Mesendoderm (in vitro differentiated cells): ENCODE measurements at regions not wholly inside any gene's neighbourhood (a gene's known extent, or its start where the extent isn't known, plus 50 kb on each side); places are given as distances from the start of the nearest gene placed in this dataset.

Experiments
- DNase-seq: peaks from one replicate; pipeline ENCODE4 v3.0.0; 2013
- H2AK5ac ChIP-seq: 2 replicates; pipeline ENCODE4 v1.6.1; 2013; ENCODE audit warnings: low read length, inconsistent platforms
- H2BK120ac ChIP-seq: 2 replicates; pipeline ENCODE4 v1.6.1; 2013; ENCODE audit warnings: low read depth, mild to moderate bottlenecking, low read length, moderate library complexity, mixed read lengths
- H2BK15ac ChIP-seq: replicated peaks from 2 replicates; pipeline ENCODE4 v1.6.1; 2013; ENCODE audit warnings: low read depth, mild to moderate bottlenecking, moderate library complexity
- H2BK5ac ChIP-seq: 2 replicates; pipeline ENCODE4 v1.6.1; 2013; ENCODE audit warnings: low read length, inconsistent platforms
- H3K18ac ChIP-seq: 2 replicates; pipeline ENCODE4 v1.6.1; 2013; ENCODE audit warnings: mild to moderate bottlenecking, low read length, mixed read lengths
- H3K23ac ChIP-seq: one replicate; pipeline ENCODE4 v1.6.1; 2013; ENCODE audit warnings: low read length
- H3K27ac ChIP-seq: 2 replicates; pipeline ENCODE4 v1.5.1; 2013; ENCODE audit warnings: low read depth, mild to moderate bottlenecking, inconsistent platforms, low read length, moderate library complexity
- H3K27me3 ChIP-seq: 2 replicates; pipeline ENCODE4 v1.6.1; 2013; ENCODE audit warnings: low read length, control low read depth, mild to moderate bottlenecking, inconsistent platforms; ENCODE audit not compliant: insufficient read depth, poor library complexity
- H3K36me3 ChIP-seq: 2 replicates; pipeline ENCODE4 v1.6.1; 2013; ENCODE audit warnings: low read length, inconsistent platforms; ENCODE audit not compliant: control insufficient read depth, insufficient read depth
- H3K4ac ChIP-seq: one replicate; pipeline ENCODE4 v1.6.1; 2013; ENCODE audit warnings: low read depth, mild to moderate bottlenecking, low read length, moderate library complexity
- H3K4me1 ChIP-seq: 2 replicates; pipeline ENCODE4 v1.6.1; 2013; ENCODE audit warnings: low read depth, low read length, inconsistent platforms; ENCODE audit not compliant: control insufficient read depth
- H3K4me2 ChIP-seq: 2 replicates; pipeline ENCODE4 v1.6.1; 2013; ENCODE audit warnings: low read length
- H3K4me3 ChIP-seq: 2 replicates; pipeline ENCODE4 v1.5.1; 2013; ENCODE audit warnings: mild to moderate bottlenecking, low read length
- H3K56ac ChIP-seq: one replicate; pipeline ENCODE4 v1.6.1; 2013; ENCODE audit warnings: low read length
- H3K79me1 ChIP-seq: 2 replicates; pipeline ENCODE4 v1.6.1; 2013; ENCODE audit warnings: low read length, inconsistent platforms
- H3K79me2 ChIP-seq: 2 replicates; pipeline ENCODE4 v1.6.1; 2013; ENCODE audit warnings: mild to moderate bottlenecking, low read length; ENCODE audit not compliant: control insufficient read depth, insufficient read depth
- H3K9ac ChIP-seq: 2 replicates; pipeline ENCODE4 v1.6.1; 2013; ENCODE audit warnings: low read length, inconsistent platforms
- H4K5ac ChIP-seq: one replicate; pipeline ENCODE4 v1.6.1; 2013; ENCODE audit warnings: low read length
- H4K8ac ChIP-seq: one replicate; pipeline ENCODE4 v1.6.1; 2013; ENCODE audit warnings: low read depth, mild to moderate bottlenecking, control low read depth, low read length, moderate library complexity
- WGBS: extraction: QIAGEN DNeasy Blood & Tissue Kit; methylation state at CpG from one replicate; pipeline ENCODE4 v1.1.7; 2013; ENCODE audit warnings: low lambda C conversion rate, missing lambda C conversion rate; ENCODE audit not compliant: insufficient coverage; ENCODE audit errors: extremely low coverage; 5-methylcytosine and 5-hydroxymethylcytosine counted together

DNA sequence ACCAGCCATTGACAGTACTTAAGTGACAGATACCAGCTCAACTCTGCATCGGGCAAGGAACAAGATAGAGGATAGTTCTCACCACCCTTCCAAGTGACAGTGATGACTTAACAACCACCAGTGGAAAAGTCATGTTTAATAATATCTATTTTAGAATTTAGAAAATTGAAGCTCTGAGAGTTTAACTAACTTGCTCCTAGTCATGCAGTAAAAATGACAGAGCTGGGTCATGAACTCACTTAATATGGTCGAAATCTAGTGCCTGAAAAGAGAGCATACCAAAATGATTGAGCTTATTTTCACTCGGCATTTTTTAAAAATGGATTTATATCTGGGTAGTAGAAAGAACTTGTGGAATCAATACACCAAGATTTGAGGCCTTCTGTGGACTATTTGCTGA, 367.8 kb upstream of the IGFBP3 start:
- Histone ChIP-seq H2BK15ac (no peak overlapping the region), H3K4ac (no peak overlapping the region), H3K27ac (no peak overlapping the region), H2BK5ac (no peak overlapping the region), H3K79me1 (no peaks in the 10 kb centered on the region), H3K27me3 (no peaks in the 10 kb centered on the region), H3K79me2 (no peaks in the 10 kb centered on the region), H3K4me1 (no peaks in the 10 kb centered on the region), H3K4me2 (no peak overlapping the region), H3K56ac (no peak overlapping the region), H4K8ac (no peak overlapping the region), H2BK120ac (no peak overlapping the region), H3K4me3 (no peak overlapping the region), H3K18ac (no peak overlapping the region), H4K5ac (no peak overlapping the region), H2AK5ac (no peak overlapping the region), H3K9ac (no peak overlapping the region), H3K23ac (no peak overlapping the region), H3K36me3 (no peaks in the 10 kb centered on the region)
- no CpG with 5 or more reads among the region's 3 CpGs for WGBS
- no peak for DNase-seq

- Histone ChIP-seq H2AK5ac (no peak overlapping the region), H3K27me3 (no peaks in the 10 kb centered on the region), H3K79me1 (no peaks in the 10 kb centered on the region), H4K5ac (no peak overlapping the region), H3K9ac (no peak overlapping the region), H3K23ac (no peak overlapping the region), H2BK15ac (no peak overlapping the region), H3K27ac (no peak overlapping the region), H2BK120ac (no peak overlapping the region), H3K36me3 (no peaks in the 10 kb centered on the region), H3K56ac (no peak overlapping the region), H3K4me1 (no peaks in the 10 kb centered on the region), H3K4me3 (no peak overlapping the region), H2BK5ac (no peak overlapping the region), H3K79me2 (no peaks in the 10 kb centered on the region), H4K8ac (no peak overlapping the region), H3K4me2 (no peak overlapping the region), H3K4ac (no peak overlapping the region), H3K18ac (no peak overlapping the region)
- DNase-seq: no peak
- WGBS: no CpG with 5 or more reads among the region's 2 CpGs
Measured at GRCh38 chr7:46288010-46288409, 366.9 kb upstream of the IGFBP3 start.

DNA sequence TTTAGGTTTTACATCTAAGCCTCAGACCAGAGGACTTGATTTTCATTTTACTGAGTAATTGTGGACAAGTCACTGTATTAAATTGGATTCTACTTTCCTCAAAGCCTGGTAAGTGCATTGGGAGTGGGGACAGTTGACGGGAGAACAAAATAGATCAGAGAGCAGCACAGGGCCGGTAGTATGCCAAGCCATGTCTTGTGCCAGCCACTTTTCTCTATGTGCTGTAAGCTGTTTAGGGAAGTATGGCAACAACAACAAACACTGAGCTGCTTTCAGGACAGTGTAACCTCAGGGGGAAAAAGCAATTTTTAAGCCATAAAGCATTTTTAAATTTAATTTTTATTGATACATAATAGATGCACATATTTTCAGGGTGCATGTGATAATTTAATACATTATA, 365.9 kb upstream of the IGFBP3 start:
- Histone ChIP-seq H3K56ac (no peak overlapping the region), H3K9ac (no peak overlapping the region), H2BK15ac (no peak overlapping the region), H2BK120ac (no peak overlapping the region), H4K5ac (no peak overlapping the region), H3K36me3 (no peaks in the 10 kb centered on the region), H3K4me3 (no peak overlapping the region), H3K18ac (no peak overlapping the region), H3K4ac (no peak overlapping the region), H3K4me1 (no peaks in the 10 kb centered on the region), H2AK5ac (no peak overlapping the region), H3K79me2 (no peaks in the 10 kb centered on the region), H3K23ac (no peak overlapping the region), H2BK5ac (no peak overlapping the region), H4K8ac (no peak overlapping the region), H3K27me3 (no peaks in the 10 kb centered on the region), H3K4me2 (no peak overlapping the region), H3K27ac (no peak overlapping the region), H3K79me1 (no peaks in the 10 kb centered on the region)
- WGBS: no CpG with 5 or more reads among the region's 2 CpGs
- DNase-seq: no peak

DNA sequence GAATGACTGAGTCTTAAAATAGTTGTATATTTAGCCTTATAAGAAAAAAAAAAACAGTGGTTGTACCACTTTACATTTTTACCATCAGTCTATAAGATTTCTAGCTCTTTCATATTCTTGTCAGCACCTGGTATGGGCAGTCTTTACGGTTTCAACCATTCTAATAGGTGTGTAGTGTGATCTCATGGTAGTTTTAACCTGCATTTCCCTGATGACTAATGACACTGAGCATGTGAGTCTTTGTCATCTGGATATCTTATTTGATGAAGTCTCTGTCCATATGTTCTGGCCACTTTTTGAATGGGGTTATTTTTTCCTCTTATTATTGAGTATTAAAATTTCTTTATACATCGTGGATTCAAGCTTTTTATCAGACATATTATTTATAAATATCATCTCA, 365.3 kb upstream of the IGFBP3 start:
- no peaks in the 10 kb centered on the region for H3K4me1 ChIP-seq
- H3K27me3 ChIP-seq: no peaks in the 10 kb centered on the region
- no peak overlapping the region for H3K4me3 ChIP-seq
- no peak overlapping the region for H3K4ac ChIP-seq
- H3K27ac ChIP-seq: no peak overlapping the region
- no peaks in the 10 kb centered on the region for H3K36me3 ChIP-seq
- H3K79me2 ChIP-seq: no peaks in the 10 kb centered on the region
- H3K23ac ChIP-seq: no peak overlapping the region
- H3K18ac ChIP-seq: no peak overlapping the region
- H2BK15ac ChIP-seq: no peak overlapping the region
- no peak for DNase-seq
- no peak overlapping the region for H3K4me2 ChIP-seq
- WGBS: no CpG with 5 or more reads among the region's 2 CpGs
- no peak overlapping the region for H2BK120ac ChIP-seq
- no peak overlapping the region for H4K8ac ChIP-seq
- H2AK5ac ChIP-seq: no peak overlapping the region
- H3K56ac ChIP-seq: no peak overlapping the region
- H2BK5ac ChIP-seq: no peak overlapping the region
- H3K9ac ChIP-seq: no peak overlapping the region
- H3K79me1 ChIP-seq: no peaks in the 10 kb centered on the region
- no peak overlapping the region for H4K5ac ChIP-seq

- H3K56ac ChIP-seq: no peak overlapping the region
- no peak overlapping the region for H3K23ac ChIP-seq
- H3K9ac ChIP-seq: no peak overlapping the region
- no peak overlapping the region for H2BK120ac ChIP-seq
- no peaks in the 10 kb centered on the region for H3K79me2 ChIP-seq
- no peak overlapping the region for H3K18ac ChIP-seq
- H3K27me3 ChIP-seq: no peaks in the 10 kb centered on the region
- no peak overlapping the region for H4K8ac ChIP-seq
- no peaks in the 10 kb centered on the region for H3K36me3 ChIP-seq
- H3K79me1 ChIP-seq: no peaks in the 10 kb centered on the region
- DNase-seq: no peak
- H3K4me3 ChIP-seq: no peak overlapping the region
- no peak overlapping the region for H2BK15ac ChIP-seq
- no CpG with 5 or more reads among the region's 1 CpG for WGBS
- H3K4me1 ChIP-seq: no peaks in the 10 kb centered on the region
- H2AK5ac ChIP-seq: no peak overlapping the region
- H3K27ac ChIP-seq: no peak overlapping the region
- no peak overlapping the region for H3K4me2 ChIP-seq
- no peak overlapping the region for H2BK5ac ChIP-seq
- no peak overlapping the region for H3K4ac ChIP-seq
- H4K5ac ChIP-seq: no peak overlapping the region
Measured at GRCh38 chr7:46285878-46286277, 364.8 kb upstream of the IGFBP3 start.

- Histone ChIP-seq H2BK15ac (no peak overlapping the region), H3K79me1 (no peaks in the 10 kb centered on the region), H3K27me3 (no peaks in the 10 kb centered on the region), H2BK120ac (no peak overlapping the region), H2AK5ac (no peak overlapping the region), H3K56ac (no peak overlapping the region), H3K4me2 (no peak overlapping the region), H2BK5ac (no peak overlapping the region), H4K5ac (no peak overlapping the region), H3K23ac (no peak overlapping the region), H3K4ac (no peak overlapping the region), H3K79me2 (no peaks in the 10 kb centered on the region), H3K27ac (no peak overlapping the region), H3K4me1 (no peaks in the 10 kb centered on the region), H3K36me3 (no peaks in the 10 kb centered on the region), H4K8ac (no peak overlapping the region), H3K4me3 (no peak overlapping the region), H3K9ac (no peak overlapping the region), H3K18ac (no peak overlapping the region)
- no peak for DNase-seq
- WGBS: no CpG with 5 or more reads among the region's 7 CpGs
Measured at GRCh38 chr7:46283852-46284251, 362.8 kb upstream of the IGFBP3 start.
